Activated CD4-positive, alpha-beta T cell treated with anti-CD3 and anti-CD28 coated beads for 4 hours (primary cell): ENCODE measurements at regions not wholly inside any gene's neighbourhood (a gene's known extent, or its start where the extent isn't known, plus 50 kb on each side); places are given as distances from the start of the nearest gene placed in this dataset.

ENCODE experiments used
- DNase-seq, 2 donors: peaks; one replicate each; pipeline ENCODE4 v3.0.0-alpha.2; 2020

DNA sequence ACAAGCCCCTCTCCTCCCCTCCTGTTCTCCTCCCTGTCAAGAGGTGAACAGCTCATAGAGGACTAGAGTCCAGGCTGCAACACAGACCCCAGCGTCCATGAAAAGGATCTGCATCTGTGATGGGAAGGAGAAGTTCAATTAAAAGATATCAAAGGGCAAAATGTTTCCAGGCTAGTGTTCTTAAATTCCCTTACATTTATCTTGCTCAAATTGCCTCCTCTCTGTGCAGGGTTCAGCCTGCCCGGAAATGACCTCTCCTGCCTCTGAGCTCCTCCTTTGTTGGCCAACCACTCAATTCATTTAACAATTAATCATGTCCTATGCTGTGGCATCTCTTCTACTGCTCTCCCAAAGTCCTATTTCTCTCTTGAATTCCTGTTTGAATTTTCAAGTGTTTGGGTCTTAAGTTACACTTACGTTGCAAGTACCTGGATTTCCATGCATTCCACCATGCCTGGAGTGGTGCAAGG is 105.3 kb downstream of the TSN start:
- no peak for DNase-seq

DNA sequence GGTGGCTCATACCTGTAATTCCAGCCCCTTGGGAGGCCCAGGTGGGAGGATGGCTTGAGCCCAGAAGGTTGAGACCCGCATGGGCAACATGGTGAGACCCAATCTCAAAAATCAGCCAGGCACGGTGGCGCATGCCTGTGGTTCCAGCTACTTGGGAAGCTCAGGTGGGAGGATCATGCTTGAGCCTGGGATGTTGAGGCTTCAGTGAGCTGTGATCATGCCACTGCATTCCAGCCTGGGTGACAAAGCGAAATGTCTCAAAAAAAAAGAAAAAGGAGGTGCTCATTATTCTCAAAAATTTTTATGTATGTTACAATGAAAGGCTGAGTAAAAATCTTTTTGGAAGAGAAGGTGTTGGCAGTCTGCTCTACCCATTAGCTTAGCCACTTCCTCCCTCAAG is 106.8 kb downstream of the TSN start:
- DNase-seq, result no peak

DNA sequence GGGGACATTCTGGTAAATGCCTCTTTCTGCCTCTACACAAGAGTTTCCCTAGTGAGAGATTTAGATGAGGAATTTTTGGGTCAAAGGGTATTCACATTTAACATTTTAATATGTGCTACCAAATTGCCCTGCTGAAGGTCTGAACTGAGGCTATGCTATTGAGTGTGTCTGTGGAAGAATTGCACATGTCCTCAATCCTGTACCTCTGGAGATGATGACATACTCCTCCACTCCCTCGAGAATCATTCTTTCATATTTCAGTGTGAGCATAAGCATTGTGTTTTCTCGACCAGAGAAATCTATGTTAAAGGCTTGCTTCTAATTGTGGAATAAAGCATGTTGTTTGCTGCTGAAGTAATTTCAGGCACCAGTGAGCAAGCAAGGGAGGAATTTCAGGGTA is 110.5 kb downstream of the TSN start:
- no peak for DNase-seq

DNA sequence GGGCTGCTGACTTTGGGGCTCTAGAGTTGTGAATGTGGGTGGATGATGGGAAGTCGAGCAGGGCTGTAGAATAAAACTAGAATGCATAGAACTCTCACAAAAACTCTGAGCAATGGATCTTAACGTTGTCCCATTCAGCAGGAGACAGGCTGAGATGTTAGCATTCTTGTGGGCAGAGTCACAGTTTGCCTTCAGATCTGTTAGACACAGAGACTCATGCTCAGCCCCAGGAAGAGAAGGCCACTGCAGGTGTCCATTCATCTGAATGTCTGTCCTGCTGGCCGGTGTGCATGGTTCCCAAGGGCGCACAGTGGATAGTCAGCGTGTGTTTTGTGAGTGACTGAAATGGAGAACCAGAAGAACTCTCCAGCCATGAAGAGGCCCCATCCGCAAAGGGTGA is 111.3 kb downstream of the TSN start:
- no peak for DNase-seq

DNA sequence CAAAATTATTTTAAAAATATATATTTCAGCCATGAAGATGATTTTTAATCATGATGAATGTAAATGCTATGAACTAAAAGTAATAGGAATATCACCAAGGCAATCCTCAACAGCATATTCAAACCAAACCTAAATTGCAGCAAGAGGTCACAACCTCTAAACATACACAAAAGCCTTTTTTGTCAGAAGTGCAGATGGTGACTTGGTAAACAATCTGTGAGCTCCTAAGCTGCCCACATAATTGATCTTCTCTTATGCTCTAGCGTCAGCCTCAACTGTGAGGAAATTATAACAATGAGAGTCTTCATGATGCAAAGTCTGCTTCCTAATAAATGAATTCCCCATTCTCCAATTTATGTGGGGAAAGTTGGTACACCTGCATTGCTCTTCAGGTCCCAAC is 113.2 kb downstream of the TSN start:
- DNase-seq, result no peak

DNA sequence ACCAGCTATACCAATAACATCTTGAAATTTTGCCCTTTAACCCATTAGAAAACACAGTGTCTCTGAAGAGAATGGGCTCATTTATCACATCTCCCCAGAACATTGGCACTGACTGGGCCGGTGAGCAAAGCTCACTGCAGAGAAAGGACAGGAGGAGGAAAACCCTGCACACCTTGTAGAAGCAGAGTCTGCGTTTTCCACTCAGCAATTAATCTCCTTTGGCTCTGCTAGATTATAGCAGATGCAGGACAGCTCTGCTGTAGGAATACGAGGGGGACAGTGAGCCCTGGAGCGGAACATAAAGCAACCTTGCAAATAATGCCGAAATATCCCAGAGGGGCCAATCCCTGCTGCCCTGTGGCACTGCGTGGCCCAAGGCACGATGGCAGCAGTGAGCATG is 113.9 kb downstream of the TSN start:
- no peak for DNase-seq

DNA sequence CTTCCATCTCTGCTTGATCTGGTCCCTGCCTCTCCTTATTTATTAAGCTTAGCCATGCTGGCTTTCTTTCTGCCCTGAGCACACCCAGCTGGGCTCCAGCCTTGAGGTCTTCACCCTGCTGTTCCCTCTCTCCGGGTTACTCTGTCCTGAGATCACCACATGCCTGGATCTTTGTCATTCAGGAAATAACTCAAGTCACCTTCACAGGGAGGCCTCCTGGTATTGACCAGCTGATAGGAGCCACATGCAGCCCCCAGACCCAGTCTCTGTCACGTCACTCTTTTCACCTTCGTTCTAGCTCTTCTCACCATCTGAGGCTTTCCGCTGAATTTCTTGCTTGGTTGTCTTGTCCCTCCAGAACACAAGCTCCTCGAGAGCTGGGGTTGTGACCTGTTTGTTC is 114.4 kb downstream of the TSN start:
- DNase-seq, result no peak

DNA sequence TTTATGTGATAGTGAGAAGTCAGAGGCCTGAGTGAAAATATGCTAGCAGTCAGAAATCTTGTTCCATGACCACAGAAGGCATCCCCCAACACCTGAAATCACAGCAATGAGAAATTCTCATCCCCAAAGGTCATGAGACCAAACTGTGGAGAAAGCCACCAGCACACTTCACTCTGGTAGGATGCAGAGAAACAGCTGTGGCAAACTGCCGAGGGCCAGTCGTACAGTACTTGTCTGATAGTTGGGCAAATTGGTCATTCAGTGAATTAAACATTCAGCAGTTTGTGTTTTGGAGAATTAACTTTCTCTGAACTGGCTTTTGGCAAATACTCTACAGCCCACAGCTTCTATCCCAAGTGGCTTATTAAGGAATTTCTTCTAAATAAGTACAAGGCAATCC is 117.2 kb downstream of the TSN start:
- DNase-seq, result no peak

DNA sequence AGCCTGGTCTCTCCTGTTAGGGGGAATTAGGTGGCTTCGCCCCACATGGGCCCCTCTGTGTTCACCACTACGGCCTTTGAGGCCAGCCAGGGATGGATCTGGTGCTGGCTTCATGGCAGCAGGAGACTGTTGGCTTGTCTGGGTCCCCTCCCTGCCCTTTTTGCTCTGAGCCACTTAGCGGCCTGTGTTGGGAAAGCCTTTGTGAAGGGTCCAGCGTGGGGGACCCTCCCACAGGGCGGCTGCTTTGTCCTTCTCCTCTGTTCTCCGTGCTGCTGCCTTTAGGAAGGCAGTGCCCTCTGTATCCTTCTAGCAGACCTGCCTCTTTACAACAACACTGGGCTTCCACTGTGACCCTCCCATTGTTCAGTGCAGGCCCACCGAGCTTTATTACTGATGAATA is 118.4 kb downstream of the TSN start:
- DNase-seq, result no peak

DNA sequence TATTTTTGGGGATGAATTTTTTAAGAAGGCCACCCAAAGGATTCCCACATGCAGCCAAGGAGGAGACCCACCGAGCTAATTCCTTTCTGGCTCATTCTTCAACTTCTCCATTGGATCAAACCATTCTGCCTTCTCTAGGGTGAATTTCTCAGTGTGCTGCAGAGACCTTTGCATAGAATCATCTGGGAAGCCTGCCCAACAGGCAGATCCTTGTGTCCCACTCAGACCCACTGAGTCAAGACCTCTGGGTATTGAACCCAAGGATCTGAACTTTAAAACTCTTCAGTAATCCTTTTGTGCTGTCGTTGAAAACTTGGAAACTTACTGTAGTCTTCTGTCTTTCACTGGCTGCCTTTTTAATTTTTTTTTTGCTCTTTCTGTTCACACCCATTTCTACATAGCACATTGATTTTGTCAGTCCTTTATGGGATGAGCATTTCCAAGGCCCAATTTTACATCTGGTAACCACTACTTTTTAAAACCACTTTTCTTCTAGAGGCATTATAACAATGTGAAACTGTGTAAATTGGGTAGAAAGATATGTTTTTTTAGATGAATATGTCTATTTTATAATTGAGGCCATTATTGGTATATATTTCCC is 120.2 kb downstream of the TSN start:
- DNase-seq, result no peak

DNA sequence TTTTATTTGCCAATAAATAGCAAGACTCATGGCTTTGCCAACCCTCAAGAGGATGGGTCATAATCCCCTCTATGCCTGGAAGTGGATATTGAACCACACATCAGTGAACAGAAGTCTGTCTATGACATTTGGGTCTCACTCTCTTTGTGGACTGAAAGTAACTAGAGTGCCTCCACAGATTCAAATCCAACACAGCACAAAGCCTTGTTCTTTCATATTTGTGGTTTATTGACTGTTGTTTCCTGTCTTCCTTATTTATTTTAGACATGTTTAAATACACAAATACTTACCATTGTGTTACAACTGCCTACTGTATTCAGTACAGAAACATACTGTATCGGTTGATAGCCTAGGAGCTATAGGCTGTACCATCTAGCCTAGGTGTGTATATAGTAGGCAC is 121.9 kb downstream of the TSN start:
- DNase-seq, result no peak

DNA sequence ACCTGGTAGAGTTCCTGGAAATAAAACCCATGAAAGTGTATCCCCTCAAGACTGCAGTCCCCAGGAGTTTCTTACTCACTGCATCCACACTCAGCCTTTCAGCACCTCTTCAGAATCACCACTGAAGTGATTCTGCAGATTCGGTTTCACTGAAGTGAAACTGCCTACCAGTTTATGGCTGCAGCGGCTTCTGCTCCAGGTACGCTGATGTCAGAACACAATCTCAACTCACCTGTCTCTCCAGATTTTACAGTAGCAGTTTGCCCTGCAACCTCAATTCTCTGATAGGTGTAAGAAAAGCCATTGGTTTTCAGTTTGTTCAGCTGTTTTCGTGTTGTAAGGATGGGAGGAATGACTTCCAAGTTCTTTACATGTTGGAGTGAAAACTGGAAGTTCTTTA is 124.8 kb downstream of the TSN start:
- no peak for DNase-seq

DNA sequence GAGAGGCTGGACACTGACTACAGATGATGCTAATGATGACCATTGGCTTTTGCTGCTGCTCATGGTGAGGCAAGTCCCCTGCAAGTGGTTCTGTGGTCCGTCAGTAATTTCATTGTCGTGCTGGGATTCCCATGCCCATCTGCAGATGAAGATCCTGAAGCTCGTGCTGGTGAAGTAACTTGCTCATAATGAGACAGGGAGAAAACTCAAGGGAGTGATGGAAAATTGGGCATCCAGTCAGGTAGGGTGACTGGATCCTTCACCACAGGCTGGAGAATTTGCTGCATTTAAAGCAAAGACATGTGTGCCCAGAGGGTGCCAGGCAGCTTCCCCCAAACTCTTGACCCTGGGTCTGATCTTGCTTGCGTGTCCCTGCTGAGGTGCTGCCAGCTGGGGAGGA is 125.6 kb downstream of the TSN start:
- no peak for DNase-seq

DNA sequence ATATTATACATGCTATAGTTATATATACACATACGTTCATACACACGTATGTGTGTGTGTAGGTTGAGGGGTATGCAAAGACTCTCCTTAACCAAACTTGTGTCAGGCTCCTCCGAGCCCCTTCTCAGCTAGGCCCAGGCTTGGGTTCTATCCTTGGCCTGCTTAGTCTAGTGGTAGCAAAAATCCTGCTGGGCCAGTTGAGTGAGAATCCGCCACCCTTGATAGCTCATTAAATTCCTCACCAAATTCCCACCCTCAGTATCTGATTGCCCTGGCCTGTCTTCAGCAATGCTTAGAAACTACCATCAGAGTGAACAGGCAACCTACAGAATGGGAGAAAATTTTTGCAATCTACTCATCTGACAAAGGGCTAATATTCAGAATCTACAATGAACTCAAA is 126.5 kb downstream of the TSN start:
- no peak for DNase-seq

DNA sequence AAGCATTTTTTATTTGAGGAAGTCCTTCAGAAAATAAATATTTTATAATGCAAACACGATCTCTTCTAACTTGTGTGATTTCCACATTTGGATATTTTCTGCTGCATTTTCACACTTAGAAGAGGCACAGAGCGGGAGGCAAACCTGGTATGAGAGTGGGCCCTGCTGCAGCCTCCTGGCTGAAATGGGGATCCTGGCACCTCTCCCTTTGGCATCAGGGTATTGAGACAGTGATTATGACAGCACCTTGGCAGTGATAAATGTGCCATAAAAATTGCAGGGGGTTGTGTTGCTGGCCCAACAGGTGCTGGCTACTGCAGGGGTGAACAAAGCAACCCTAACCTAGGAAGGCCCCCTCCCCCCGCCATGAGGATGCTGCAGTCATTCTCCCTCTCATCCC is 128.6 kb downstream of the TSN start:
- no peak for DNase-seq

DNA sequence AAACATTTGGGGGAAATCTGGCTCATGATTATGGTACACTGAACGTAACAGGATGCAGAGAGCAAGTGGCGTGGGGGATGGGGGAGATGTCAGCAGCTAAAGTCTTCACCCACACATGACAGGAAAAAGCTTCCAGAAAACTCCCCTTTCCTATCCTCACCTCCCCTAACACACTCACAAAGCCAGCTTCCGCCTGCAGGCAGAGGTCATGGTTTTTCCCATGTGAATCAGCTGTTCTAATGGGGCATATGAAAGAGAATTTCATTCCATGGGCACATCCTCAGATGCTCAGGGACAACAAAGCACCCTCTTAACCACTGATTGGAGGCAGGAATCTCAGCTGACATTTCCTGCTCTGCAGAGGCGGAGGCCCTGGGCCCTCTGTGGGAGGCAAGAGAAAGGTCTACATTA is 129.1 kb downstream of the TSN start:
- DNase-seq, result no peak

DNA sequence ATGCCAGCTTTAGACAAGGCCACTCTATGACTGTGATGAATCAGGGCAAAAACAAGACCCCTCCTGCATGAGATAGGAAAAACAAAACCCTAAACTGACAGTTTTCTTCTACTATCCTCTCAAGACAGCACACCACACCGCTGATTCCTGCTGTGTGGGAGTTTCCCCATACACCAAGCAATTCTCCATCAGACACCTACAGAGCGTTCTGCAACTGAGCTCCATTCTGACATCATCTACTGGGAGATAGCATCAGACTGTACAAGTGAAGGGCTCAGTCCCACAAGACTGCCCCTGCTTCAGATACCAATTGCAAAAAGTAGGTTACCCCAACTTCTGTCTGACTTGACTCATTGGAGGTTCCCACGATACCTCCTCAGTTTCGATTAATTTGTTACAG is 130.6 kb downstream of the TSN start:
- DNase-seq, result no peak

DNA sequence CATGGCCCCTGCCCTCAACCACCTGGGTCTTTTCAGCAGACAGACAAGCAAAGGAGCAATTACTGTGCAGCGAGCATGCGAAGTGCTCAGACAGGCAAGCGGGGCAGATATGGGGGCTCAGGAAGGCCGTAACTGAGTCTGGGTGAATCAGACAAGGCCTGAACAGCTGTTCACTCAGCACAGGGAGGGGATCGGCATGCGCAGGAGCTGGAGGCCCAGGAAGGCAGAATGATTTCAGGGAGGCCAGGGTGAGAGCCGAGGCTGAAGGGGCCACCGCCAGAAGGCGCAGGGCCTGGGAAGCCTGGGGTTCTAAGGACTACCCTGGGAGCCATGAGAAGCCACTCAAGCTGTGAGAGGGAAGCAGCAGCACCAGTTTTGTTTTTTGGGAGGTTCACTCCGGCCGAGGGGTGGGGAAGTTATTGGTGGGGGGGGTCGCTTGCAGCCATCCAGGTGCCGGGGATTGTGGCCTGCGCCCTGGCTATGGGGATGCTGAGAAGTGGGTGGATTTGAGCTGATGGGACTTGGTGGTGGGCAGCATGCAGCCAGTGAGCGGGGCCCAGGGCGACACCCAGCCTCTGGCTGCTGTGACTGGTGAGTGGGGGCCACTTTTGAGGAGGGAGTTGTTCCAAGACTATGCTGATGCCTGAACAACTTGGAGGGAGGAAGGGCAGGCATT is 132.2 kb downstream of the TSN start:
- no peak for DNase-seq

DNA sequence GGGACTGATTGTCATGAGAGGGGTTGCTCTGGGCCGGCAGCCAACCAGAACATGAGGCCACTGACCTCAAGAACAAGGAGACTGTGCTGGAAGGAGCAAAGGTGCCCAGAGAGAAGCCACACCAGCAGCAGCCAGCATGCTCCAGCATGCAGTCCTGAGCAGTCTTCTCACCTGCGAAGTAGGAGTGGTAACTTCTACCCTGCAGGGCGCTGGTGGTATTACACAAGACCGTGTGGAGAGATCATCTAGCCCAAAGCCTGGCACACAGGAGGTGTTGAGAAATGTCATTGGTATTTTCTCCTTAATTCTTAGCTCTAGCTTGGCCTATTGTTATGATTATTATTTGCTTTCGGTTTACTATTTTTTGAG is 132.7 kb downstream of the TSN start:
- DNase-seq, result no peak

DNA sequence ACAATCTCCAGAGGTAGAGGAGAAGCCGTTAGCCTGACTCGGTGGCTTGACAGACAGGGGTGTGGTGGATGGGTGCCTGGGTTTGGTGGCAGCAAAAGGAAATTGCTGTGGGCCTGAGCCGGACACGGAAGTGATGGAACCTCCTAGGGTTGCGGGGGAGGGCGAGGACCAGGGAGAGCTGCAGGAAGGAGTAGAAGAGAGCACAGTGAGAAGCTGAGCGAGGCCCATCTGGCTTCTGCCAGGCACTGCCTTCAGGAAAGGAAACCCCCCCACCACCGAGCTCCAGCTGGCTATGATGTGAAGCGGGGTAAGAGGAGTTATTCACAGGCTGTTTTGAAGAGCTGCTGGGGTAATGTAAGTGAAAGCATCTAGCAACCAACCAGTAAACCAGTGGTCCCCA is 134.6 kb downstream of the TSN start:
- no peak for DNase-seq

DNA sequence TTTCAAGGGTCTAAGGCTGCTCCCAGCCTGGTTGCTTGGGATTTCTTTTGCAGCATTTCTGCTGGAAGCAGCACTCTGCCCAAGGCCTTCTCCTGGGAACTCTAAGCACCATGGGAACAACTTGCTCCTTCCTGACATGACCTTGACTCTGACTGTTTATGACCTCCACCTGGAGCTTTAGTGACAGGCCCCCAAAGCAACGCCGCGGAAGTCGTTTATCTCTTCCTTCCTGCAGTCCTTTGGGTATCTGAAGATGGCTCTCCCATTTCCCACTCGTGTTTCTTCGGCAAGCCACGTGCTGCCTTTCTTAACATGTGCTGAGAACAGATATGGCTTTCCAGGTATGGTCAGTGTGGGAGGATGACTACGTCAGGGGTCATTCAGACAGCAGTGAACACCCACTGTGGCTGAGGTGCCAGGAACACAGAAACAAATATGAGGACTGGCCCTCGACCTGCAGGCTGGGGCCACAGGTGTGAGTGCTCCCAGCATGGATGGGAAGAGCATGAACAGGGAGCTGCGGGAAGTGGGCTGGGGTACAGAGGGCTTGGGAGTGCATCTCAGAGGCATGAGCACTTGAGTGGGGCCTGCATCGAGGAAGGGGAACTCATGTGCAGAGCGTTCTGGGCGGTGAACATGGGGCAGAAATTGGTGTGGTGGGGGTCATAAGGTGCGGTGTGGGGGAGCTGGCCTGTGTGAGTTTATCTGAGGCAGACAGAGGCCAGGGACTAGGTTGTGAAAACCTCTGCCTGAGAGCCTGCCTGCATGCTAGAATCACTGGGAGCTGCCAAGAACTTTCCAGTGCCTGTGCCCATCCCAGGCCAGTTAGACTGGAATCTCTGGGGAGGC is 140.5 kb downstream of the TSN start:
- DNase-seq, result no peak

DNA sequence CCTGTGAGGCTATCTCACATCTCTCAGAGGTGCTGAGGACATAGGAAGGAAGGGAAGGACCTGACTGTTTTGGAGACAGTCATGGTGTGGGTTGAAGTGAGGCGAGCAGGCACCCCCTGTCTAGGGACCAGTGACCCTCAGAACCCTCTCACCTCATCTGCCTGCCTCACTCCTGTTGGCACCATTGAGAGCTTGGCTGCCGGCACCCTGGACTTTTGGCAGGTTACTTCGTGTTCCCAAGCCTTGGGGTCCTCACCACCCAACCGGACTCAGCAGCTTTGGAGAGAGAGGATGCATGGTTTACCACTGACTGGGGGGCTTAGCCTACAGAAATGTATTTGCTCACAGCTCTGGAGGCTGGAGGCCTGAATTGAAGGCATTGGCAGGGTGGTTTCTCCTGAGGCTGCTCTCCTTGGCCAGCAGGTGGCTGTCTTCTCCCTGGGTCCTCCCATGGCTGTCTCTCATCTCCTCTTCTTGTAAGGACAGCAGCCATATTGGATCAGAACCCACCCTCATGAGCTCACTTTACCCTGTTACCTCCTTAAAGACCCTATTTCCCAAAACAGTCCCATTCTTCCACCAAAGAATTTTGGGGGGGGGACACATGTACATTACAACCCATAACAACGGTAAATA is 142.0 kb downstream of the TSN start:
- no peak for DNase-seq

DNA sequence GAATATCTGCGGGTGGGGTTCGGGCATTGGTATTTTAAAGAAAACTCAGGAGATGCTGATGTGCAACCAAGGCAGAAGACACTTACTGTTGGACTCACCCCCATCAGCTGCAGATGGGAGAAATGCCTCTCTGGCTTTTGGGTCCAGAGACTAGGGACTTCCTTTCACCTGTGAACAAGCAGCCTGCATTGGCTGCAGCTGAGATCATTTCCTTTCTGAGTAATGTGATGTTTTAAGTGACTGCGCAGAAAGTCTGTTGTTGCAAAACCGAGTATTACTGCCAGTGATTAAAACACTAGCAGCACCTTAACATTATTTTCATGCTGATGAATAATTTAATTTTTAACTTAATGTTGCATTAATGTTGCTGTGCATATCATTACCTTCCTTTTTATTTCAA is 143.0 kb downstream of the TSN start:
- no peak for DNase-seq

DNA sequence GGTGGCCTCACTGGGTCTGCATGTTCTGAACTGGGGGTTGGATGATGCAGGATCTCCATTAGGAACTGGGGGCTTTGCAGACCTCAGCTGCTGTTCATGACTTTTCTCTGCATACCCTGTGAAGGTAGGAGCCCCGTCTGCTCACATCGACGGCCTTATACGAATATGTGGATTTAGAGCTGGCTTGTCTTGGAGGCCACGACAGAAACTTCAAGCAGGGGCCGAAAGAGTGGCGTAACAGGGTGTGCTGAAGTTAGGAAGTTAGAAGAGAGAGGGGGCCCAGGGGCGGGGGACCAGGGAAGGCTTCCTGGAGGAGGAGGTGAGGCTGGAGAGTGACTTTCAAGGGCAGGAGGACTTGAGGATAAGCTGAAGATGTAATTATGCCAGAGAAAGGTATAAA is 144.9 kb downstream of the TSN start:
- DNase-seq, result no peak
